ENCODE measurements at regions not wholly inside any gene's neighbourhood (a gene's known extent, or its start where the extent isn't known, plus 50 kb on each side); places are given as distances from the start of the nearest gene placed in this dataset.
"Not testable (repeated sequence)": the region's sequence is repeated elsewhere in the genome, so short reads cannot be mapped to it uniquely, and the experiment has no call there.

DNA sequence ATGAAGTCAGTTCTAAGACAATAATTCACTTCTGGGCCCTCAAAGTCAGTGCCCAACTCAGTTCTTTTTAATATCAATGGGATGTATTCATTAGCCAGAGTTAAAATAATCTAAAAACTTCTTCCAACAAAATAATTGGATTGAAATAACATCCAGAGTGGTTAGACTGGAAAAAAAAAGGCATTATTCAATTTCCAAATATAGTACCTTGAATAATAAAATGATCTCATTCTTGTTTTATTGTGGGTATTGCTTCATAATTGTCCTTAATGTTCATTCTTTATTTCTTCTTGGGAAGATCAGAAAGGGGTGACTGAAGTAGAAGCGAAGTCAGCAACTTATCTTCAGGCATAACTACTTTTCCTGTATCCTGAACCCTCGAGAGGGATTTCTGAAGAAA is 85.1 kb upstream of the JARID2 start:
- peaks cover 0 to 3% (median 0%) of the 10 kb centered on the region in 5 donors for H3K4me1 ChIP-seq (ENCODE audit: control insufficient read depth in 5 of 5, insufficient read depth in 5 of 5, low read length in 5 of 5)
- H3K9me3 ChIP-seq (ENCODE audit: control insufficient read depth in 4 of 4, insufficient read depth in 3 of 4, low read length in 3 of 4): no peaks in the 10 kb centered on the region
- TF ChIP-seq, protein P1, sequence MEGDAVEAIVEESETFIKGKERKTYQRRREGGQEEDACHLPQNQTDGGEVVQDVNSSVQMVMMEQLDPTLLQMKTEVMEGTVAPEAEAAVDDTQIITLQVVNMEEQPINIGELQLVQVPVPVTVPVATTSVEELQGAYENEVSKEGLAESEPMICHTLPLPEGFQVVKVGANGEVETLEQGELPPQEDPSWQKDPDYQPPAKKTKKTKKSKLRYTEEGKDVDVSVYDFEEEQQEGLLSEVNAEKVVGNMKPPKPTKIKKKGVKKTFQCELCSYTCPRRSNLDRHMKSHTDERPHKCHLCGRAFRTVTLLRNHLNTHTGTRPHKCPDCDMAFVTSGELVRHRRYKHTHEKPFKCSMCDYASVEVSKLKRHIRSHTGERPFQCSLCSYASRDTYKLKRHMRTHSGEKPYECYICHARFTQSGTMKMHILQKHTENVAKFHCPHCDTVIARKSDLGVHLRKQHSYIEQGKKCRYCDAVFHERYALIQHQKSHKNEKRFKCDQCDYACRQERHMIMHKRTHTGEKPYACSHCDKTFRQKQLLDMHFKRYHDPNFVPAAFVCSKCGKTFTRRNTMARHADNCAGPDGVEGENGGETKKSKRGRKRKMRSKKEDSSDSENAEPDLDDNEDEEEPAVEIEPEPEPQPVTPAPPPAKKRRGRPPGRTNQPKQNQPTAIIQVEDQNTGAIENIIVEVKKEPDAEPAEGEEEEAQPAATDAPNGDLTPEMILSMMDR (IDR thresholded peaks at IDR 0.05; ENCODE audit: control extremely low read depth, extremely low read depth): no peak
- ATAC-seq (ENCODE audit: insufficient read depth, low FRiP score): no peak
- no peak overlapping the region for H3K9ac ChIP-seq (ENCODE audit: insufficient read depth in 1 of 2, low read length in 2 of 2)
- no peaks in the 10 kb centered on the region for H3K36me3 ChIP-seq (ENCODE audit: control insufficient read depth in 4 of 4, insufficient read depth in 4 of 4, low read length in 4 of 4)
- 91 to 94% methylated on average over 2 of the region's 2 CpGs for WGBS, 2 donors
- DNase-seq: no peak
- no peak overlapping the region for H3K27ac ChIP-seq (ENCODE audit: low read depth in 1 of 2, low read length in 1 of 2)
- no peak overlapping the region for H3K4me3 ChIP-seq
- no peaks in the 10 kb centered on the region for H3K27me3 ChIP-seq (ENCODE audit: control insufficient read depth in 3 of 3, insufficient read depth in 3 of 3, low read length in 2 of 3)

DNA sequence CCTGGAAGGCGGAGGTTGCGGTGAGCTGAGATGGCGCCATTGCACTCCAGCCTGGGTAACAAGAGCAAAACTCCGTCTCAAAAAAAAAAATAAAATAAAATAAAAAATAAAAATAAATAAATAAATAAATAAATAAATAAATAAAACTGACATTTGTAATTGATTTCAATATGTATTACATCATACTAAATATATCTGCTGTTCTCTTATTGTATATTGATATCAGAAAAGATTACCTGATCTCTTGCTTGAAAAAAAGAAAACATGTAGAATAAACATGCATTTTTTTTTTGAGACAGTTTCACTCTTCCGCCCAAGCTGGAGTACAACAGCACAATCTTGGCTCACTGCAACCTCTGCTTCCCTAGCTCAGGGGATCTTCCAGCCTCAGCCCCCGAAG is 81.0 kb upstream of the JARID2 start:
- not testable (repeated sequence) for H3K4me3 ChIP-seq; DNase-seq; H3K27ac ChIP-seq (ENCODE audit: low read depth in 1 of 2, low read length in 1 of 2); ATAC-seq (ENCODE audit: insufficient read depth, low FRiP score); H3K4me1 ChIP-seq (ENCODE audit: control insufficient read depth in 5 of 5, insufficient read depth in 5 of 5, low read length in 5 of 5); H3K9me3 ChIP-seq (ENCODE audit: control insufficient read depth in 4 of 4, insufficient read depth in 3 of 4, low read length in 3 of 4); H3K36me3 ChIP-seq (ENCODE audit: control insufficient read depth in 4 of 4, insufficient read depth in 4 of 4, low read length in 4 of 4); H3K27me3 ChIP-seq (ENCODE audit: control insufficient read depth in 3 of 3, insufficient read depth in 3 of 3, low read length in 2 of 3); H3K9ac ChIP-seq (ENCODE audit: insufficient read depth in 1 of 2, low read length in 2 of 2)
- WGBS, 2 donors: 99% methylated on average over 6 of the region's 6 CpGs

DNA sequence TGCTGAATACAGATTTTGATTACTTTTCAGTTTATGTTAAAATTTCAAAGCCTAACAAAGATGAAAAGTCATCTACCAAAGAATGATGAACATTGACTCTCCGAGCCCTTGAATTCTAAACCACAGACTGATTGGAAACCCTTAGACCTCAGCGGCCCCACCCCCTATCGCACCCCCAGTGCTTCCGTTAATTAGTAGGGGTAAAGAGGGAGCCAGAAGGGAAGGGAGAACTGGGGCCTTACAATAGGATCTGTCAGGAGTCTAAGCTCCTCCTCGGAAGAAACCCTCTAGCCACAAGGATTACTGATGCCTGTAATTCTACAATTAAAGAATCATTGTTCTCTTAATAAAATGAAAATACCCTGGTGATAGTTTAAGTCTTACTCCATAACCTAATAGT is 79.7 kb upstream of the JARID2 start:
- Histone ChIP-seq H3K9me3 (ENCODE audit: control insufficient read depth in 4 of 4, insufficient read depth in 3 of 4, low read length in 3 of 4) (no peaks in the 10 kb centered on the region), H3K27ac (ENCODE audit: low read depth in 1 of 2, low read length in 1 of 2) (no peak overlapping the region), H3K36me3 (ENCODE audit: control insufficient read depth in 4 of 4, insufficient read depth in 4 of 4, low read length in 4 of 4) (no peaks in the 10 kb centered on the region), H3K4me1 (ENCODE audit: control insufficient read depth in 5 of 5, insufficient read depth in 5 of 5, low read length in 5 of 5) (peaks cover 0 to 3% (median 0%) of the 10 kb centered on the region in 5 donors), H3K27me3 (ENCODE audit: control insufficient read depth in 3 of 3, insufficient read depth in 3 of 3, low read length in 2 of 3) (no peaks in the 10 kb centered on the region), H3K4me3 (no peak overlapping the region), H3K9ac (ENCODE audit: insufficient read depth in 1 of 2, low read length in 2 of 2) (no peak overlapping the region)
- no peak for ATAC-seq (ENCODE audit: insufficient read depth, low FRiP score)
- no peak for DNase-seq
- WGBS, 2 donors: 88 to 89% methylated on average over 5 of the region's 5 CpGs
- TF ChIP-seq, protein P1 (IDR thresholded peaks at IDR 0.05; ENCODE audit: control extremely low read depth, extremely low read depth): no peak

DNA sequence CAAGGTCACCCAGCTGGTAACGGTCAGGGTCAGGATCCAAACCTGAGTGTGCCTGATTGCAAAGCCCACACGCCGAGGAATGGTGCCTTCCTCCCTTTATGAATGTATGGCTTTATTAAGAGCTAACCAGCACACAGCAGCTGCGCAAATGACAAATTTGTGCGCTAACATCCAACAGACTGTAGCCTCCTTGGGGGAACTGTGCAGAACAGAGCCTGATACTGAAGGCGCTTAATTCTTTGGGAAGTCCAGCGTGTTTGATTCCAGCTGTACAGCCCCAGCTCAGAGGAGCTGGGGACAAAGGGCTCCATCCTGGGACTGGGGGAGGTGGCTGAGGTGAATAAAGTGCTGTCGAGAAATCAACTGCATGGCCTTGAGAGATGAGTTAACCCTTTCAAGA is 75.7 kb upstream of the JARID2 start:
- TF ChIP-seq, protein P1 (IDR thresholded peaks at IDR 0.05; ENCODE audit: control extremely low read depth, extremely low read depth): no peak
- ATAC-seq (ENCODE audit: insufficient read depth, low FRiP score): no peak
- Histone ChIP-seq H3K27me3 (ENCODE audit: control insufficient read depth in 3 of 3, insufficient read depth in 3 of 3, low read length in 2 of 3) (no peaks in the 10 kb centered on the region), H3K9ac (ENCODE audit: insufficient read depth in 1 of 2, low read length in 2 of 2) (no peak overlapping the region), H3K27ac (ENCODE audit: low read depth in 1 of 2, low read length in 1 of 2) (no peak overlapping the region), H3K4me1 (ENCODE audit: control insufficient read depth in 5 of 5, insufficient read depth in 5 of 5, low read length in 5 of 5) (no peaks in the 10 kb centered on the region), H3K4me3 (no peak overlapping the region), H3K9me3 (ENCODE audit: control insufficient read depth in 4 of 4, insufficient read depth in 3 of 4, low read length in 3 of 4) (no peaks in the 10 kb centered on the region), H3K36me3 (ENCODE audit: control insufficient read depth in 4 of 4, insufficient read depth in 4 of 4, low read length in 4 of 4) (no peaks in the 10 kb centered on the region)
- 93 to 96% methylated on average over 8 of the region's 8 CpGs for WGBS, 2 donors
- DNase-seq: no peak
